HEK293T (cell line): ENCODE measurements at regions not wholly inside any gene's neighbourhood (a gene's known extent, or its start where the extent isn't known, plus 50 kb on each side); places are given as distances from the start of the nearest gene placed in this dataset.

Experiments used
- CTBP1 ChIP-seq: fragments of 450-650 bp; IDR thresholded peaks from 2 replicates; pipeline ENCODE4 v1.6.1; 2016; ENCODE audit warnings: borderline replicate concordance
- ELF4 ChIP-seq: fragments of 450-650 bp; IDR thresholded peaks from 2 replicates; pipeline ENCODE4 v1.6.1; 2017; ENCODE audit warnings: antibody characterized with exemption
- FOXK2 ChIP-seq: fragments of 450-650 bp; IDR thresholded peaks from 2 replicates; pipeline ENCODE4 v1.6.1; 2016; ENCODE audit warnings: mild to moderate bottlenecking
- FOXM1 ChIP-seq: fragments of 450-650 bp; IDR thresholded peaks from 2 replicates; pipeline ENCODE4 v1.6.1; 2017; ENCODE audit warnings: mild to moderate bottlenecking, borderline replicate concordance
- HDGF ChIP-seq: fragments of 450-650 bp; IDR thresholded peaks from 2 replicates; pipeline ENCODE4 v1.6.1; 2017; ENCODE audit warnings: antibody characterized with exemption, borderline replicate concordance
- NFRKB ChIP-seq: fragments of 450-650 bp; IDR thresholded peaks from 2 replicates; pipeline ENCODE4 v1.6.1; 2016; ENCODE audit warnings: mild to moderate bottlenecking, moderate library complexity
- SP1 ChIP-seq: fragments of 450-650 bp; IDR thresholded peaks from 2 replicates; pipeline ENCODE4 v1.6.1; 2017
- TARDBP ChIP-seq: fragments of 450-650 bp; IDR thresholded peaks from 2 replicates; pipeline ENCODE4 v1.6.1; 2016

- TF ChIP-seq ELF4, result no peak
- TF ChIP-seq TARDBP, result no peak
- no peak for TF ChIP-seq FOXK2
- no peak for TF ChIP-seq CTBP1
- no peak for TF ChIP-seq NFRKB
- TF ChIP-seq SP1, result no peak
- TF ChIP-seq HDGF, result no peak
- TF ChIP-seq FOXM1, result no peak
Observed at GRCh38 chr6:121595646-121596045, 160.2 kb downstream of the GJA1 start.
